ENCODE measurements at regions not wholly inside any gene's neighbourhood (a gene's known extent, or its start where the extent isn't known, plus 50 kb on each side); places are given as distances from the start of the nearest gene placed in this dataset.

- H3K27me3 ChIP-seq (ENCODE audit: control insufficient read depth in 1 of 2, insufficient read depth in 2 of 2, low read length in 2 of 2), result no peaks in the 10 kb centered on the region
- no peak overlapping the region for H3K27ac ChIP-seq (ENCODE audit: low read length)
- H3K4me3 ChIP-seq (ENCODE audit: low read length in 2 of 2), result no peak overlapping the region
- no peak overlapping the region for H3K9ac ChIP-seq (ENCODE audit: low read length in 2 of 2)
- H3K9me3 ChIP-seq (ENCODE audit: control insufficient read depth in 2 of 2, low read length in 2 of 2), result no peaks in the 10 kb centered on the region
- no peaks in the 10 kb centered on the region for H3K4me1 ChIP-seq (ENCODE audit: control insufficient read depth, insufficient read depth, low read length)
- H3K36me3 ChIP-seq (ENCODE audit: control insufficient read depth in 2 of 2, insufficient read depth in 2 of 2, low read length in 2 of 2), result no peaks in the 10 kb centered on the region
Measured at GRCh38 chr14:53599221-53599945, 357.2 kb downstream of the BMP4 start.

- Histone ChIP-seq H3K27ac (ENCODE audit: low read length) (no peak overlapping the region), H3K4me1 (ENCODE audit: control insufficient read depth, insufficient read depth, low read length) (no peaks in the 10 kb centered on the region), H3K9ac (ENCODE audit: low read length in 2 of 2) (no peak overlapping the region), H3K27me3 (ENCODE audit: control insufficient read depth in 1 of 2, insufficient read depth in 2 of 2, low read length in 2 of 2) (no peaks in the 10 kb centered on the region), H3K4me3 (ENCODE audit: low read length in 2 of 2) (no peak overlapping the region), H3K9me3 (ENCODE audit: control insufficient read depth in 2 of 2, low read length in 2 of 2) (no peaks in the 10 kb centered on the region), H3K36me3 (ENCODE audit: control insufficient read depth in 2 of 2, insufficient read depth in 2 of 2, low read length in 2 of 2) (no peaks in the 10 kb centered on the region)
Measured at GRCh38 chr14:53596853-53597525, 359.6 kb downstream of the BMP4 start.

- Histone ChIP-seq H3K4me1 (ENCODE audit: control insufficient read depth, insufficient read depth, low read length) (no peaks in the 10 kb centered on the region), H3K9me3 (ENCODE audit: control insufficient read depth in 2 of 2, low read length in 2 of 2) (no peaks in the 10 kb centered on the region), H3K36me3 (ENCODE audit: control insufficient read depth in 2 of 2, insufficient read depth in 2 of 2, low read length in 2 of 2) (no peaks in the 10 kb centered on the region), H3K9ac (ENCODE audit: low read length in 2 of 2) (no peak overlapping the region), H3K27ac (ENCODE audit: low read length) (no peak overlapping the region), H3K27me3 (ENCODE audit: control insufficient read depth in 1 of 2, insufficient read depth in 2 of 2, low read length in 2 of 2) (no peaks in the 10 kb centered on the region), H3K4me3 (ENCODE audit: low read length in 2 of 2) (no peak overlapping the region)
Measured at GRCh38 chr14:53591816-53592215, 364.8 kb downstream of the BMP4 start.

- Histone ChIP-seq H3K27me3 (ENCODE audit: control insufficient read depth in 1 of 2, insufficient read depth in 2 of 2, low read length in 2 of 2) (no peaks in the 10 kb centered on the region), H3K9ac (ENCODE audit: low read length in 2 of 2) (no peak overlapping the region), H3K36me3 (ENCODE audit: control insufficient read depth in 2 of 2, insufficient read depth in 2 of 2, low read length in 2 of 2) (no peaks in the 10 kb centered on the region), H3K4me3 (ENCODE audit: low read length in 2 of 2) (no peak overlapping the region), H3K9me3 (ENCODE audit: control insufficient read depth in 2 of 2, low read length in 2 of 2) (peaks cover 0 to 3% of the 10 kb centered on the region in 2 donors), H3K27ac (ENCODE audit: low read length) (no peak overlapping the region), H3K4me1 (ENCODE audit: control insufficient read depth, insufficient read depth, low read length) (no peaks in the 10 kb centered on the region)
Measured at GRCh38 chr14:53581504-53581903, 375.1 kb downstream of the BMP4 start.

GRCh38 chr14:53571641-53572328, 384.8 kb downstream of the BMP4 start:
- Histone ChIP-seq H3K4me3 (ENCODE audit: low read length in 2 of 2) (peak overlapping the region; percentile 9 to 17), H3K27ac (ENCODE audit: low read length) (peak overlapping the region; percentile 50), H3K27me3 (ENCODE audit: control insufficient read depth in 1 of 2, insufficient read depth in 2 of 2, low read length in 2 of 2) (no peaks in the 10 kb centered on the region), H3K9me3 (ENCODE audit: control insufficient read depth in 2 of 2, low read length in 2 of 2) (no peaks in the 10 kb centered on the region), H3K36me3 (ENCODE audit: control insufficient read depth in 2 of 2, insufficient read depth in 2 of 2, low read length in 2 of 2) (no peaks in the 10 kb centered on the region), H3K9ac (ENCODE audit: low read length in 2 of 2) (no peak overlapping the region), H3K4me1 (ENCODE audit: control insufficient read depth, insufficient read depth, low read length) (peaks cover 23% of the 10 kb centered on the region)

GRCh38 chr14:53570411-53571387, 385.9 kb downstream of the BMP4 start:
- no peaks in the 10 kb centered on the region for H3K36me3 ChIP-seq (ENCODE audit: control insufficient read depth in 2 of 2, insufficient read depth in 2 of 2, low read length in 2 of 2)
- H3K27me3 ChIP-seq (ENCODE audit: control insufficient read depth in 1 of 2, insufficient read depth in 2 of 2, low read length in 2 of 2), result no peaks in the 10 kb centered on the region
- H3K9me3 ChIP-seq (ENCODE audit: control insufficient read depth in 2 of 2, low read length in 2 of 2), result no peaks in the 10 kb centered on the region
- peak overlapping the region; percentile 19 for H3K27ac ChIP-seq (ENCODE audit: low read length)
- H3K9ac ChIP-seq (ENCODE audit: low read length in 2 of 2), result no peak overlapping the region
- H3K4me1 ChIP-seq (ENCODE audit: control insufficient read depth, insufficient read depth, low read length), result peaks cover 23% of the 10 kb centered on the region
- H3K4me3 ChIP-seq (ENCODE audit: low read length in 2 of 2), result no peak overlapping the region

- H3K9ac ChIP-seq (ENCODE audit: low read length in 2 of 2), result no peak overlapping the region
- no peak overlapping the region for H3K27ac ChIP-seq (ENCODE audit: low read length)
- H3K9me3 ChIP-seq (ENCODE audit: control insufficient read depth in 2 of 2, low read length in 2 of 2), result peaks cover 0 to 2% of the 10 kb centered on the region in 2 donors
- H3K4me1 ChIP-seq (ENCODE audit: control insufficient read depth, insufficient read depth, low read length), result peaks cover 23% of the 10 kb centered on the region
- no peaks in the 10 kb centered on the region for H3K27me3 ChIP-seq (ENCODE audit: control insufficient read depth in 1 of 2, insufficient read depth in 2 of 2, low read length in 2 of 2)
- H3K4me3 ChIP-seq (ENCODE audit: low read length in 2 of 2), result no peak overlapping the region
- no peaks in the 10 kb centered on the region for H3K36me3 ChIP-seq (ENCODE audit: control insufficient read depth in 2 of 2, insufficient read depth in 2 of 2, low read length in 2 of 2)
Measured at GRCh38 chr14:53569446-53569845, 387.2 kb downstream of the BMP4 start.

- Histone ChIP-seq H3K36me3 (ENCODE audit: control insufficient read depth in 2 of 2, insufficient read depth in 2 of 2, low read length in 2 of 2) (no peaks in the 10 kb centered on the region), H3K9ac (ENCODE audit: low read length in 2 of 2) (no peak overlapping the region), H3K27ac (ENCODE audit: low read length) (no peak overlapping the region), H3K4me3 (ENCODE audit: low read length in 2 of 2) (no peak overlapping the region), H3K4me1 (ENCODE audit: control insufficient read depth, insufficient read depth, low read length) (peaks cover 23% of the 10 kb centered on the region), H3K27me3 (ENCODE audit: control insufficient read depth in 1 of 2, insufficient read depth in 2 of 2, low read length in 2 of 2) (no peaks in the 10 kb centered on the region), H3K9me3 (ENCODE audit: control insufficient read depth in 2 of 2, low read length in 2 of 2) (peaks cover 0 to 2% of the 10 kb centered on the region in 2 donors)
Measured at GRCh38 chr14:53567236-53567780, 389.3 kb downstream of the BMP4 start.

GRCh38 chr14:53564870-53565269, 391.8 kb downstream of the BMP4 start:
- H3K36me3 ChIP-seq (ENCODE audit: control insufficient read depth in 2 of 2, insufficient read depth in 2 of 2, low read length in 2 of 2), result no peaks in the 10 kb centered on the region
- H3K4me3 ChIP-seq (ENCODE audit: low read length in 2 of 2), result no peak overlapping the region
- no peak overlapping the region for H3K9ac ChIP-seq (ENCODE audit: low read length in 2 of 2)
- peaks cover 0 to 2% of the 10 kb centered on the region in 2 donors for H3K9me3 ChIP-seq (ENCODE audit: control insufficient read depth in 2 of 2, low read length in 2 of 2)
- H3K27ac ChIP-seq (ENCODE audit: low read length), result no peak overlapping the region
- H3K27me3 ChIP-seq (ENCODE audit: control insufficient read depth in 1 of 2, insufficient read depth in 2 of 2, low read length in 2 of 2), result no peaks in the 10 kb centered on the region
- peaks cover 3% of the 10 kb centered on the region for H3K4me1 ChIP-seq (ENCODE audit: control insufficient read depth, insufficient read depth, low read length)

- Histone ChIP-seq H3K4me1 (ENCODE audit: control insufficient read depth, insufficient read depth, low read length) (no peaks in the 10 kb centered on the region), H3K27ac (ENCODE audit: low read length) (no peak overlapping the region)
Measured at GRCh38 chr14:53563628-53564027, 393.0 kb downstream of the BMP4 start.

More at GRCh38 chr14:53563628-53564027, 393.0 kb downstream of the BMP4 start:
- no peaks in the 10 kb centered on the region for H3K27me3 ChIP-seq (ENCODE audit: control insufficient read depth in 1 of 2, insufficient read depth in 2 of 2, low read length in 2 of 2)
- no peak overlapping the region for H3K4me3 ChIP-seq (ENCODE audit: low read length in 2 of 2)
- H3K9me3 ChIP-seq (ENCODE audit: control insufficient read depth in 2 of 2, low read length in 2 of 2), result peaks cover 0 to 2% of the 10 kb centered on the region in 2 donors
- H3K9ac ChIP-seq (ENCODE audit: low read length in 2 of 2), result no peak overlapping the region
- H3K36me3 ChIP-seq (ENCODE audit: control insufficient read depth in 2 of 2, insufficient read depth in 2 of 2, low read length in 2 of 2), result no peaks in the 10 kb centered on the region
